ENCODE measurements at regions not wholly inside any gene's neighbourhood (a gene's known extent, or its start where the extent isn't known, plus 50 kb on each side); places are given as distances from the start of the nearest gene placed in this dataset.
"Not testable (repeated sequence)": the region's sequence is repeated elsewhere in the genome, so short reads cannot be mapped to it uniquely, and the experiment has no call there.

- in situ Hi-C loops (cut with HindIII; ENCODE audit: low sequenced_read_pairs) = no loop called here
Observed at GRCh38 chr2:236367506-236368289, 103.5 kb upstream of the ASB18 start.

- in situ Hi-C loops (cut with HindIII; ENCODE audit: low sequenced_read_pairs) = no loop called here
Observed at GRCh38 chr2:236369661-236370062, 105.5 kb upstream of the ASB18 start.

- in situ Hi-C loops (cut with HindIII; ENCODE audit: low sequenced_read_pairs) = no loop called here
Observed at GRCh38 chr2:236370847-236371409, 106.7 kb upstream of the ASB18 start.

- in situ Hi-C loops (cut with HindIII; ENCODE audit: low sequenced_read_pairs) = no loop called here
Observed at GRCh38 chr2:236375973-236376476, 111.8 kb upstream of the ASB18 start.

GRCh38 chr2:236376566-236377244, 112.5 kb upstream of the ASB18 start:
- in situ Hi-C loops (cut with HindIII; ENCODE audit: low sequenced_read_pairs) = no loop called here

GRCh38 chr2:236380051-236380612, 115.9 kb upstream of the ASB18 start:
- in situ Hi-C loops (cut with HindIII; ENCODE audit: low sequenced_read_pairs) = no loop called here

GRCh38 chr2:236381253-236381652, 117.0 kb upstream of the ASB18 start:
- in situ Hi-C loops (cut with HindIII; ENCODE audit: low sequenced_read_pairs) = not testable (repeated sequence)

GRCh38 chr2:236389284-236390216, 125.3 kb upstream of the ASB18 start:
- in situ Hi-C loops (cut with HindIII; ENCODE audit: low sequenced_read_pairs) = not testable (repeated sequence)

- in situ Hi-C loops (cut with HindIII; ENCODE audit: low sequenced_read_pairs) = no loop called here
Observed at GRCh38 chr2:236393101-236393500, 128.9 kb upstream of the ASB18 start.

GRCh38 chr2:236393581-236393980, 129.4 kb upstream of the ASB18 start:
- in situ Hi-C loops (cut with HindIII; ENCODE audit: low sequenced_read_pairs) = no loop called here

- in situ Hi-C loops (cut with HindIII; ENCODE audit: low sequenced_read_pairs) = no loop called here
Observed at GRCh38 chr2:236394571-236394970, 130.4 kb upstream of the ASB18 start.

- in situ Hi-C loops (cut with HindIII; ENCODE audit: low sequenced_read_pairs) = no loop called here
Observed at GRCh38 chr2:236395067-236395466, 130.9 kb upstream of the ASB18 start.

- in situ Hi-C loops (cut with HindIII; ENCODE audit: low sequenced_read_pairs) = no loop called here
Observed at GRCh38 chr2:236396818-236397350, 132.7 kb upstream of the ASB18 start.

- in situ Hi-C loops (cut with HindIII; ENCODE audit: low sequenced_read_pairs) = no loop called here
Observed at GRCh38 chr2:236397681-236398080, 133.5 kb upstream of the ASB18 start.

- in situ Hi-C loops (cut with HindIII; ENCODE audit: low sequenced_read_pairs) = no loop called here
Observed at GRCh38 chr2:236399409-236399808, 135.2 kb upstream of the ASB18 start.

GRCh38 chr2:236400046-236400574, 135.9 kb upstream of the ASB18 start:
- in situ Hi-C loops (cut with HindIII; ENCODE audit: low sequenced_read_pairs) = no loop called here

- in situ Hi-C loops (cut with HindIII; ENCODE audit: low sequenced_read_pairs) = no loop called here
Observed at GRCh38 chr2:236400594-236401360, 136.6 kb upstream of the ASB18 start.

- in situ Hi-C loops (cut with HindIII; ENCODE audit: low sequenced_read_pairs) = no loop called here
Observed at GRCh38 chr2:236402033-236402790, 138.0 kb upstream of the ASB18 start.
